GM19099 (cell line): ENCODE measurements at regions not wholly inside any gene's neighbourhood (a gene's known extent, or its start where the extent isn't known, plus 50 kb on each side); places are given as distances from the start of the nearest gene placed in this dataset.

ENCODE experiments used
- POLR2A ChIP-seq: IDR thresholded peaks from 3 replicates; pipeline ENCODE4 v1.6.1; 2011; ENCODE audit warnings: low read depth; ENCODE audit not compliant: insufficient read length; ENCODE audit errors: extremely low read depth

DNA sequence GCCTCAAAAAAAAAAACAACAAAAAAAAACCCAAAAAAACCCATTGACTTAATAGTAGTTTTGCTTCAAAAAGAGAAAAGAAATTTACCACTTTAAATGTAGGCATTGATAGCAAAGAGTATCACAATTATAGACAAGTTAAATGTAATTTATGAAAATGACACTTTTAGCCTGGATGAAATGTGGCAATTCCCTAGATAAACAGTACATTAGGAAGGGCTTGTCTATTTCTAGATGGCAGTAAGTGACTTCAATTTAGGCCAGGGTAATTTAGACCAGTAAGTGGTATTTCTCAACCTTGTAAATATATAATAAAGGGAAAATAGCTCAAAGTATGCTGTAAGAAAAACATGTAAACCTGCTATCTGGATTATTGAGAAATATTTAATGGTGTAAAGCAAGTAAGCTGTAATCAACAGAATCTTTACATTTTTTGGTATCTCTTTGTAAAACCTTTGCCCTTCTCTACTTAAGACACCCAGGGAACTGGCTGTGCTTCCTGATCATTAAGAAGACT is 103.7 kb upstream of the RAPGEF2 start:
- no peak for TF ChIP-seq POLR2A

- TF ChIP-seq POLR2A, result no peak
These were observed 103.0 kb upstream of the RAPGEF2 start for GRCh38 chr4:158999849-159000248.

- TF ChIP-seq POLR2A, result no peak
These were observed 99.9 kb upstream of the RAPGEF2 start for GRCh38 chr4:159002950-159003349.

DNA sequence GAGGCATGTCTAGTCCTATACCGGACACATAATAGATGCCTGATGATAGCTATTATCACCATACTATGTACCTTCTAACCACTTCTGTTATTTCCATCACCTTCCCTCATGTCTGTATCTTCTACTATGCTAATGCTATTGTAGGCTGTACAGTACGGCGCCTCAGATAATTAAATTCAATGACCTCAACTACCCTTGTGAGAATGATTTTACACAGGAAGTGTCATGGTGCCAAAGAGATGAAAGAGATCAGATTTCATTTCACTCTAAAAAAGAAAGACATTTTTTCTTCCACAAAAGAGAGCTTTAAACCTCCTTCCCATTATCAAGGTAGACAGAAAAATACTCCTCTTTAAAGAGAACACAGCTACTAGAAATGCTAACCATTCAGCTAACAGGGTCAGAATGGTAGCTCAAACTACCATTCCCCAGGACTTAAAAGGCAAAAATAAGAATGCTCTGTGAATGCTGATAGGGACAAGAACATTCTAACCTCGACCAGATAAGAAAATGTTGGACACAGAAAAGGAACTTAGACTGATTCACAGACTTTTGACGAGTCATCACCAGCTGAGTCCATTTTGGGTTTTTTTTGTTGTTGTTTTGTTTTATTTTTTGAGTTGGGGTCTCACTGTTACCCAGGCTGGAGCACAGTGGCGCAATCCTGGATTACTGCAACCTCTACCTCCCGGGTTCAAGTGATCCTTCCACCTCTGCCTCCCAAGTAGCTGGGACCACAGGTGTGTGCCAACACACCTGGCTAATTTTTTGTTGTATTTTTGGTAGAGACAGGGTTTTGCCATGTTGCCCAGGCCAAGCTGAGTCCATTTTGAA is 99.2 kb upstream of the RAPGEF2 start:
- no peak for TF ChIP-seq POLR2A

DNA sequence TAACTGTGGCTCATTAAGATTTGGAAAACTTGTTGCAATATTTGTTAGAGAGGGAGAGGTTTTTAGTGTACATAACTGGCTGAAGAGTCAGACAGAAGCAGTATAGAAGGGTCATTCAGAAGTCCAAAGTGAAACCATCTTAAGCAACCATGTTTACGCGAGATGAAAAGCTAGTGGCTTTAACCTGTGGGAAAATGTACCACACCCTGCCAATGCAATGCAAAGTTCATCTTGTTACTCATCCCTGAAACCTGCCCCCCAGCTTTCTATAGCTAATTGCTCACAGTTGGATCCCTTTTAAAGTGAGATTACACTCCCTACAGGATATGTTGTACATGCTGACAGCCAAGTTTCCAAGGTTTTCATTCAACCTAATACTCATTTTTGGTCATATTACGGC is 96.7 kb upstream of the RAPGEF2 start:
- no peak for TF ChIP-seq POLR2A

DNA sequence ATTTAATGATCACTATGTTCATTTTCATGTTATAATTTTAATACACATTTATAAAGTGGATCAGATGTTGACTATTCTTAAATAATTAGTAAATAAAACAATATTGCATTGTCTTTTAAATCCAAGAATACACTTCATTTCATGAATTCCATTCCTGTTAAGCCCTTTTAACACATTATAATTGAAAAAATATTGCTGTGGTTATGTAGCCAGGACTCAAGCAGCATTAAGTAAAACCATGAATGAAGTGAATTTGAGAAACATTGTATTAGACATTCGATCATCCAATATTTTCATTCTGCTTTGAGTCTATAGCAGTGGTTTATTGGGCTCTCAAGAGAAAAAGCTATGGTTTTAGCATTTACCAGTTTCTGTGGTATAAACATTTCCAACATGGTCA is 94.2 kb upstream of the RAPGEF2 start:
- TF ChIP-seq POLR2A, result no peak

- TF ChIP-seq POLR2A, result no peak
These were observed 93.4 kb upstream of the RAPGEF2 start for GRCh38 chr4:159009521-159009920.

GRCh38 chr4:159010100-159010499 is 92.8 kb upstream of the RAPGEF2 start:
- TF ChIP-seq POLR2A, result no peak

DNA sequence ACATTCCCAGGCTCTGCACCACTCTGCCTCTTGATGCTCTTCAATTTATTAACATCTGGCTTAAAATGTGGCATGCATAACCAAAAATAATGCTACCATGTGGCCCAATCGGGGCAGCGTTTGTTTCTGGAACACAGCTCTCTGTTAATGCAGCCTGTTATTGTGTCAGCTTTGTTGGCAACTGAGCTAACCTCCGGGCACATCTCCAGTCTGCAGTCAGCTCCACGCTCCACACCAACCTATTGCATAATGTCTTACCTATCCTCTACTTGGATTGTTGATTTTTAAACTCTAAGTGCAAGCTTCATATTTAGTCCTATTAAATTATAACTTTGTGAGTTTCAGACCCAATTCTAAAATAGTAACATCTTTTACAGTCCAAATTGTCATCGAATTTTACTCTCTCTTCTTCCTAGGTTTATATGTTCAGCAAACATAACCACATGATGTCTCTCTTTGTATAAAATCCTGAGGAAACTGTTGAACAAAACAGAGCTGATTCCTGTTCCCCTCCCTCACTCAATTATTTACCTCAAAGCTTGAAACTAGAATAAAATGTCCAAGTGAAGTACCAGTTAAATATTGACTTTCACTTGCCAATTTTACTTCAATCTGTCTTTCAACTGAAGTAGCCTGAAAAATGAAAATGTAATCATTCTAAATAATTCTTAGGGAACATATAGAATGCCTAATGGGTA is 92.2 kb upstream of the RAPGEF2 start:
- TF ChIP-seq POLR2A, result no peak

DNA sequence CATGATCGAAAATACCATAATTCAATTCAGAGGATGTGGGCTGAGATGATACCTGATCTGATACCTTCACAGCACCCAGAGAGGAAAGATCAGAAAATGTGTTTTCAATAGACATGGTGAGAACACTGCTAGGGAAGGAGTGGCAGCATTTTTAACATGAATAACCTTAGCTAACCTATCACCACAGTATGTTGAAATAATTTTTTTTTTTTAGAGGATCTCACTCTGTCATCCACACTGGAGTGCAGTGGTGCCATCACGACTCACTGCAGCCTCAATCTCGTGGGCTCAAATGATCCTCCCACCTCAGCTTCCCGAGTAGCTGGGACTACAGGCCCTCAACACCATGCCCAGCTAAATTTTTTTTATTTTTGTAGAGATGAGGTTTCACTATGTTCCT is 90.5 kb upstream of the RAPGEF2 start:
- TF ChIP-seq POLR2A, result no peak

DNA sequence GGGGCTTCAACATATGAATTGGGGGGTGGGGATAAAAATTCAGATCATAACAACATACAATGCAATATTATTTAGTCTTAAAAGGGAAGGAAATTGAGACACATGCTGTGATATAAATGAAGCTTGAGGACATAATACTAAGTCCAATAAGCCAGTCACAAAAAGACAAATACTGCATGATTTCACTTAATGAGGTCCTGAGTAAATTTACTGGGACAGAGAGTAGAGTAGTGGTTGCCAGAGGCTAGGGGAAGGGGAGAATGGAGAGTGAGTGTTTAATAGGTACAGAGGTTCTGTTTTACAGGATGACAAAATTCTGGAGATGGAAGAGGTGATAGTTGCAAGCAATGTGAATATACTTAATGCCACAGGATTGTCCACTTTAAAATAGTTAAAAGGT is 89.2 kb upstream of the RAPGEF2 start:
- no peak for TF ChIP-seq POLR2A

- no peak for TF ChIP-seq POLR2A
These were observed 88.0 kb upstream of the RAPGEF2 start for GRCh38 chr4:159014859-159015258.

DNA sequence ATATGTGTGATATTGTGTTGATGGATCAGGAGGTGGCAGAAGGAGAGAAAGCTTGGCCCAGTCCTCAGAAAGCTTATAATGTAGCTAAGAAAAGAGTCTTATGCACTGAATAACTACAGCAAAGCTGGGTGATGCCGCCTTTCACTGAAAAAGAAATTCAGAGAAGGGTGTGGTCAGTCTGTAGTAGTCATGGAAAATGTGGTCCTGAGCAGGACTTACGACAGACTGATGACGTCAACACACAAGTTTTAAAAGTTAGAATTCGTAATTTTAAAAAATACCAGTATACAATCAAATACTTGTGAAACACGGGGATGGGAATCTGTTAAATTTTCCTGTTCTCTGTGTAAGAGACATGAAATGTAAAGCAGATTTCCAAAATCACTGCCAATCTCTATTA is 87.0 kb upstream of the RAPGEF2 start:
- no peak for TF ChIP-seq POLR2A

GRCh38 chr4:159016593-159017024 is 86.3 kb upstream of the RAPGEF2 start:
- no peak for TF ChIP-seq POLR2A

DNA sequence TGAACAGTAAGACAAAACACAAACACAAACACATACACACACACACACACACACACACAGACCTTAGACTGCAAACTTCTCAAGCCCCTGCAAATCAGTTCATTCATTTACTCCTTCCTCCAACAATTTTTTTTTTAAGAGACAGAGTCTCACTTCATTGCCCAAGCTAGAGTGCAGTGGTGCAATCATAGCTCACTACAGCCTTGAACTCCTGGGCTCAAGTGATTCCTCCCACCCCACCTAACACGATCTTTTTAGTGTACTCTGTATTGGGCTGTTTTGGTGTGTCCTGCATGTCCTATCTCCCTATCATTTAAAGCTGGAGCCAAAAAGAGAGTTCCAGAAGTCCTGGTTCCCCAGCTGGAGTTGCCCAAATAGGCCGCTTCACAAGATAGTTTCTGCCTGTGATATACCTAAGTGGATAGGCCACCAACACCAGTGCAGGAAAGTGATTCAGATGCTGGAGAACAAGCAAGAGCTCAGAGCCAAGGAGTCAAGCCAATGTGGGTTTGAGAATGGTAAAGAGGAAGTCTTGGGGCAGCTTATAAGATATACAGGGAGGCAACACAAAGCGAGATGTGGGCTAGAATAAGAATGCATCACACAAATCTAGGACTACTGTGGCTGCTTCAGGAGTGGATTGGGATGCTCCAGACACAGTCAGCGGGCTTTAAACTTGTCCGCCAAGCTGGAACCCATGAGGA is 85.4 kb upstream of the RAPGEF2 start:
- TF ChIP-seq POLR2A, result no peak

- no peak for TF ChIP-seq POLR2A
These were observed 84.7 kb upstream of the RAPGEF2 start for GRCh38 chr4:159018062-159018629.

GRCh38 chr4:159019356-159019755 is 83.5 kb upstream of the RAPGEF2 start:
- no peak for TF ChIP-seq POLR2A
